MG63 (cell line): ENCODE measurements at regions not wholly inside any gene's neighbourhood (a gene's known extent, or its start where the extent isn't known, plus 50 kb on each side); places are given as distances from the start of the nearest gene placed in this dataset.

Experiments used
- DNase-seq: peaks from one replicate; pipeline ENCODE4 v3.0.0-alpha.2; 2020
- H3K27me3 ChIP-seq: fragments of 250-450 bp; sonication (Bioruptor Pico); 2 replicates; pipeline ENCODE4 v1.5.1; 2020; ENCODE audit warnings: mild to moderate bottlenecking, moderate library complexity
- H3K36me3 ChIP-seq: fragments of 250-450 bp; sonication (Bioruptor Pico); 2 replicates; pipeline ENCODE4 v1.5.1; 2020; ENCODE audit warnings: mild to moderate bottlenecking, moderate library complexity
- H3K4me3 ChIP-seq: fragments of 250-450 bp; sonication (Bioruptor Pico); 2 replicates; pipeline ENCODE4 v1.5.1; 2020; ENCODE audit warnings: mild to moderate bottlenecking, moderate library complexity
- H3K9me3 ChIP-seq: fragments of 250-450 bp; sonication (Bioruptor Pico); 2 replicates; pipeline ENCODE4 v1.5.1; 2020; ENCODE audit warnings: mild to moderate bottlenecking, moderate library complexity

DNA sequence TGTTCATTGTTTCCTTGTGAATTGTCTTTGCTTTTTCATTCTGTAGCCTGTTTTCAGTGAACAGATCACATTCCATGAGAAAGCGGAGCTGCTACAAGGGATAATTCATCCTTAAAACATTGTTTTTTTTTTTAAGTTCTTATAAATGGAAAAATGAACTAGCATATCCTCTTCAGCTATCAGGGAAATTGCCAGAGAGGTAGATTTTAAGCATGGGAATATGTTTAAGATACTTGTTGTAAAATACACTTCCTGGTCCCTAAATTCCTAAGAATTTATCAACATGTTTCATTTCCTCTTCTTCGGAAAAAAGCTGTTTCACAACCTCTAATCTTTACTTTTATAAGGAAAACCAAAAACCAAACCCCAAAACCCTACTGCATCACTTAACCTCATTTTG is 238.0 kb downstream of the POSTN start:
- DNase-seq, result no peak
- Histone ChIP-seq H3K27me3 (no peaks in the 10 kb centered on the region), H3K4me3 (no peak overlapping the region), H3K9me3 (no peaks in the 10 kb centered on the region), H3K36me3 (no peaks in the 10 kb centered on the region)

DNA sequence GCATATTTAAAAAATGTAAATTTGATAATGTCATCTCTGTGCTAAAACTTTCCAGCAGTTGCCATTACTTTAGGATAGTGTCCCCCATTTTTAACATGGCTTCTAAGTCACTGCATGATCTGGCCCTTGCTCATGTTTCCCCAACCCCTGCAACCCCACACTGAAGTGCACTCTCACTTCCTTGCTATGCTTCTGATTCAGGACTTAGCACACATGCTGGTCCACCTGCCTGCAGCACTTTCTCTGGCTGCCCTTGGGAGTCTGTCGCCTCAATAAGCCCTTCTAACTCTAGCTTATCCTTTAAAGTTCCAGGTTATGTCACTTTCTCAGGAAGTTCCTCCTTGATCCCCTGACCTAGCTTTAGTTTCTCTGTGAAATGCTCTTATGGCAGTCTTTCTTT is 241.0 kb downstream of the POSTN start:
- no peak for DNase-seq
- no peaks in the 10 kb centered on the region for H3K36me3 ChIP-seq
- no peaks in the 10 kb centered on the region for H3K9me3 ChIP-seq
- H3K27me3 ChIP-seq, result no peaks in the 10 kb centered on the region
- no peak overlapping the region for H3K4me3 ChIP-seq

DNA sequence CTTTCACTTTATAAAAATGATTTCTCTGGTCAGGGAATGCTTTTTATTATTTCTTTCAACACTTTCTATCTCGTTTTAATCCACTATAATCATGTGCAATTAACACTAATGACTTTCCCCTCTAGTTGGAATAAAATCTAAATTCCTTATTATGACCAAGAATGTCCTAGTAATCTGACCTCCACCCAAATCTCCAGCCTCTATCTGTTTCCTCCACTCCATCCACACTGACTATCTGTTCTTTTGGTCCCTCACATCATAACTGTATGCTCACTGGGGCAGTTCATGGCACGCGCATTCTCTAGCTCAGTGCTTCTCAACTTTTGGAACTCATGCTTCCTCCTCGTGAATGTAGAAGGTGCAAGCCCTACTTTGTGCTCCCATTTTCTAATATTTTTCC is 244.7 kb downstream of the POSTN start:
- H3K9me3 ChIP-seq, result no peaks in the 10 kb centered on the region
- H3K27me3 ChIP-seq, result no peaks in the 10 kb centered on the region
- no peak overlapping the region for H3K4me3 ChIP-seq
- DNase-seq, result no peak
- H3K36me3 ChIP-seq, result no peaks in the 10 kb centered on the region

DNA sequence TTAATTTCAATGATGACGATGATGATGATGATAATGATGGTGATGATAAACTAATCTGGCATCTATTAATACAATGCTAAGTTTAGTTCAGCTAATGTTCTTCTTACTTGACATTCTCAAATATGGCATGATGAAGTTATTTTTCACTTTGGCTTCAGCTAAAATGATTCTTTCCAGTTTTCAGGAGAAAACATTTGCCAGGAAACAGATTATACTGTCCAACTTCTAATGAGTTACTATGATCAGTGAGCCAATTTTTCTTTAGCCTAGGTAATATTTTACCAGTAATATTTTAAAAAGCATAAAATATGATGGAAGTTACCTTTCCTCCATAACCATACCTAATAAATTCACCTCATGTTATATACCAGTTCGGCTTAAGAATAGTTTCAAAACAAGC is 245.7 kb upstream of the CSNK1A1L start:
- DNase-seq, result no peak
- peaks cover 6% of the 10 kb centered on the region; the same call in 1 of the 2 replicates for H3K9me3 ChIP-seq
- no peaks in the 10 kb centered on the region for H3K36me3 ChIP-seq
- no peak overlapping the region for H3K4me3 ChIP-seq
- H3K27me3 ChIP-seq, result no peaks in the 10 kb centered on the region

DNA sequence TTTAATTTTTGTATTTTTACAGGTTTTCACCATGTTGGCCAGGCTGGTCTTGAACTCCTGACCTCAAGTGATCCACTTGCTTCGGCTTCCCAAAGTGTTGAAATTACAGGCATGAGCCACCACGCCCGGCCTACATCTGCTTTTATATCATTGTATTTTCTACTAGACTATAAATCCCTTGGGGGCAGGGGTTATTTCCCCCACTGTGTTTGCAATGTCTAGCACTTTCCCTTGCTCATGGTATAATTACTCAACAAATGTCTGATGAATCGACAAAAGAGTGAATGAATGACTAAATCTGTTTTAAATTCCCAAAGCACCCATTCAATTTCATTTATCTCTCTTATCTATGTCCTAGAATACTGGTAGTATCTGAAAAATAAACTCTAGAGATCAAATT is 244.5 kb upstream of the CSNK1A1L start:
- no peak for DNase-seq
- H3K36me3 ChIP-seq, result no peaks in the 10 kb centered on the region
- no peak overlapping the region for H3K4me3 ChIP-seq
- peaks cover 6% of the 10 kb centered on the region; the same call in 1 of the 2 replicates for H3K9me3 ChIP-seq
- H3K27me3 ChIP-seq, result no peaks in the 10 kb centered on the region

DNA sequence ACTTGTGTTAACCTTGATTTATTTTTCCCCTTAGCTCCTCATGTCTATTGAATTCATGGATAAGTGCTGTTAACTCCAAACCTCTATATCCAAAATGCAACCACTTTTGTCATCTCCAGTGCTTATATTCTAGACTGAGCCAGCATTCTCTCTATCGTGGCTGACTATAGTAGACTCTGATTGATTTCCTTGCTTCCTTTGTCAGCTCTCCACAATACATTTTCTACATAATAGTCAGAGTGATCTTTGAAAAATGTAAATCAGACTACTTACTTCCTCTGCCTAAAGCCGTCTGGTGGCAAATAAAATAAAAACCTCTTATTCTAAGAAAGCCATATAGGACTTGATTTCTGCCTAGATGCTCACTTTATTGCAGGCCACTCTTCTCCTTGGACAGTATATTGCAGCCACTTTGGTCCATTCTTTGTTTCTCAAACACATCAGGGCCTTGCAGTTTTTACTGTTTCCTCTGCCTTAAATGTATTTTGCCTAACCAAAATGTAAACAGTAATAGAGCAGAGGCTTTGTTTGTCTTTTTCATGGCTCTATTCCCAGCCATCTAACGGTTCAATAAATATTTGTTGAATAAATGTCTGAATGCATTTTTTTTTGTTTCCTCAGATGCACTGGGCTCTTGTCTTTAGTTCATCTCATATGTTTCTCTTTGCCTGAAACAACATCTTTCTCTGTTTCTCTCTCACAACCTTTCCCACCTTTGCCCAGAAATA is 243.6 kb upstream of the CSNK1A1L start:
- peaks cover 6% of the 10 kb centered on the region; the same call in 1 of the 2 replicates for H3K9me3 ChIP-seq
- no peak overlapping the region for H3K4me3 ChIP-seq
- no peaks in the 10 kb centered on the region for H3K27me3 ChIP-seq
- H3K36me3 ChIP-seq, result no peaks in the 10 kb centered on the region
- no peak for DNase-seq

DNA sequence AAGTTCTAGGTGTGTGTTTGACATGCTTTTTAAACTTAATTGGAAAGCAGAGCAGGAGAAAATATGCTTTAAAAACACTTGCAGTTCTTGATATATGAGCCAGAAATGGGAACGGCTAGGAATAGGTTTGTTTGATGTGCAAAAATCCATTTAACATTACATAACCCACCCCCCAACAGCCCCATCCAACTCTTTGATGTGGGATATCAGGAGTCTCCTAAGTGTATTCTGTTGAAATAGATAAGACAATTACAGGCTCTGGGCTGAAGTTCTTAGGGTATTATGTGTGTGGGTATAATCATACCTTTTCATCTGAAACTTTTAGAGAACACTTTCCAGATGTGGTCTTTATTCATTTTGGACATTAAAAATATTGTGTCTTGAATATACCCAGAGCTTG is 240.4 kb upstream of the CSNK1A1L start:
- DNase-seq, result no peak

DNA sequence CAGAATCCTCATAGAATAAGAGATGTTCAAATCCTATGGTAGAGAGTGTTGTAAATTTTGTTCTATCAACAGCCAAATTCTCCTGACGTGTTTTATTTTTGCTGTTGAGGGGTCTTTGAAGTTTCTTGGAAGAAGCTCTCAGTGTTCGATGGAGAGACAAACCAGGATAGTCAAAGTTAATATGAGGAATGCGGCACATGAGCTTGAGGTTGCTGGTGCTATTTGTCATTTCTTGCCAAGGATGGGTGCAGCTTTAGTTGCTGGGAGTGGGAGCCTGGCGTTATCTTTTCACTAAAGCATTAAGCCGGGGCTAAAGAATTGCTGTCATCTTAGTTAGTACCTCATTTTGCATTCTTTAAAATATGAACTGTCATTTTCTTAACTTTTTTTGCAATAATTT is 239.9 kb upstream of the CSNK1A1L start:
- peaks cover 6% of the 10 kb centered on the region; the same call in 1 of the 2 replicates for H3K9me3 ChIP-seq
- no peaks in the 10 kb centered on the region for H3K36me3 ChIP-seq
- DNase-seq, result no peak
- H3K27me3 ChIP-seq, result no peaks in the 10 kb centered on the region
- no peak overlapping the region for H3K4me3 ChIP-seq

More for the DNA sequence above, 240.4 kb upstream of the CSNK1A1L start:
- Histone ChIP-seq H3K4me3 (no peak overlapping the region), H3K36me3 (no peaks in the 10 kb centered on the region), H3K27me3 (no peaks in the 10 kb centered on the region), H3K9me3 (peaks cover 6% of the 10 kb centered on the region; the same call in 1 of the 2 replicates)

DNA sequence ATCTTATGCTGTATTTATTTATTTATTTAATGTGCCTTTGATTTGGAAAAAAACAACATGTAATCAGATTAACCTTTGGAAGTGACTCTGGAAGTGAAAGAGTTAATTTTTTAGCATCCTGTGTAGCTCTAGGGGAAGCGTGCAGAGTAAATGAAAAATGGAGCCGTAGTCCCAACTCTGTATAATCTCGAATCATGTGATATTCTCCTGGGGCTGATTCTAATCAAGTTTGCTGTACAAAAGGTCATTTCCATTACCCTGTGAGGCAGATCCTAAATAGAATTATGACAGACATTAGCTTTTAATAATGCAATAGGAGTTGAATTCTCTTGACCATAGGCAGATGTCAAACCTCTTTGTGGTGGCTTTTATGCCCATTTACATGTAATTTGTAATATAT is 238.6 kb upstream of the CSNK1A1L start:
- H3K9me3 ChIP-seq, result peaks cover 6% of the 10 kb centered on the region; the same call in 1 of the 2 replicates
- DNase-seq, result no peak
- no peaks in the 10 kb centered on the region for H3K27me3 ChIP-seq
- H3K36me3 ChIP-seq, result no peaks in the 10 kb centered on the region
- H3K4me3 ChIP-seq, result no peak overlapping the region

DNA sequence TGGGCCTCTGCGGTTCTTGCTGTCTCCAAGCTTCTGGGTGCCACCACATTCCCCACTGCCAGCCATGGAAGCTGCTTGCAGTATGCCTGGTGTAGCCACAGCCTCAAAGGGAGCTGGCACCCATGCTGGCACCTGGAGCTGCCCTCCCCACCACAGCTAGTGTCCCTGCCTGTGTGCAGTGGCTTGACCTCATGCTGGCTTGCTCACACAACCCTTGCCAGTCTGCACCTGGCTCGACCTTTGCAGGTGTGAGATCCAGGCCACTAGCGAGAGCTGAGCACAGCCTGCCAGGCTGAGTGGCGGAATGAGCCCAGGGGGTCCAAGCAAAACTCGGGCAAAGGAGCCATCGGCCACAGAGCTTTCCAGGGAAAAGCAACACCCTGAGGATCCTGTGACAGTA is 236.7 kb upstream of the CSNK1A1L start:
- no peaks in the 10 kb centered on the region for H3K36me3 ChIP-seq
- no peaks in the 10 kb centered on the region for H3K27me3 ChIP-seq
- no peaks in the 10 kb centered on the region for H3K9me3 ChIP-seq
- H3K4me3 ChIP-seq, result no peak overlapping the region
- DNase-seq, result no peak

DNA sequence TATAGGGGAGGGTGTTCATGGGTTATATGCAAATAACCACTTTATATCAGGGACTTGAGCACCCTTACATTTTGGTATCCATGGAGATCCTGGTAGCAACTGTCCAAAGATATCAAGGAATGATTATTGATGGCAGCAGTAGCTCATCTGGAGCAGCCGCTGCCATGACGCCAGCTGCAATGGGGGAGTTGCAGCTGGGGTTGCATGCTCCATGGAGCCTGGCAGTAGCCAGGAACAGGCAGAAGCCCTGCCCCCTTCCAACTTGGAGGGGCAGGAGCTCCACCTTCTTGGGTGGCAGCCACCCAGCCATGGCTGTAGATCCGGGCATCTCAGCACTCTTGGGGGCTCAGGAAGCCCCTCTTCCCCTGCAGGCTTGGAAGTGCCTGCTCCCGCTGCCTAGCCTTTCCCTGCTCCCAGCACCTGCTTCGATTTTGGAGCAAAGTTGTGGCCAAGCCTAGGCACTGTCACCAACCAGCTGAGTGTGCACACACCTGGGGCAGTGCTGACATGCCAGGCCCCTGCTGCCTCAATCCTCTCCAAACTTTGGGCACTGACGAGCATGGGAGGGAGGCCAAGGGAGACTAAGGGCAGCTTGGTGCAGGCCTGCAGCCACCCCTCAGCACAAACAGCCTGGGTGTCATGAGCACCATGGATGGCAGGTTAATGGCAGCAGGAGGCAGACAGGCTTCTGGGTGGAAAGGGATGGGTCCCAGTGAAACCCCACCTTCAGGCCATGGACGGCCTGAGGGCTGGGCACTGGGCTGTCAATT is 235.6 kb upstream of the CSNK1A1L start:
- H3K4me3 ChIP-seq, result no peak overlapping the region
- no peak for DNase-seq
- H3K9me3 ChIP-seq, result no peaks in the 10 kb centered on the region
- no peaks in the 10 kb centered on the region for H3K36me3 ChIP-seq
- H3K27me3 ChIP-seq, result no peaks in the 10 kb centered on the region

DNA sequence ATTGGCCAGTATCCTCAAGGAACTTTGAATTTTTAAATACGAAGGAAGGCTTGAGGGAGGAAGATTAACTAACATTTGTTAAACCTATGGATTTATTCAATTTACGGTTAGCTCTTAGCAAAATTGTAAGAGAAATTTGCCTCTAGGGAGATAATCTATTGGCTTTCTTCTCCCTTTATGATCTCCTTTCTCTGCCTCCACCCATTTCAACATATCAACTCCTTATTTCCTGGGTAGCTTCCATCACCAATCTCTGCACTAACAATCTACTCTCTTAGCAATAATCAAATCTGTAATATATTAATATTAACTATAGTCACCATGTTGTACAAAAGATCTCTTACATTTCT is 233.9 kb upstream of the CSNK1A1L start:
- no peaks in the 10 kb centered on the region for H3K27me3 ChIP-seq
- no peak for DNase-seq
- H3K36me3 ChIP-seq, result no peaks in the 10 kb centered on the region
- H3K4me3 ChIP-seq, result no peak overlapping the region
- no peaks in the 10 kb centered on the region for H3K9me3 ChIP-seq

DNA sequence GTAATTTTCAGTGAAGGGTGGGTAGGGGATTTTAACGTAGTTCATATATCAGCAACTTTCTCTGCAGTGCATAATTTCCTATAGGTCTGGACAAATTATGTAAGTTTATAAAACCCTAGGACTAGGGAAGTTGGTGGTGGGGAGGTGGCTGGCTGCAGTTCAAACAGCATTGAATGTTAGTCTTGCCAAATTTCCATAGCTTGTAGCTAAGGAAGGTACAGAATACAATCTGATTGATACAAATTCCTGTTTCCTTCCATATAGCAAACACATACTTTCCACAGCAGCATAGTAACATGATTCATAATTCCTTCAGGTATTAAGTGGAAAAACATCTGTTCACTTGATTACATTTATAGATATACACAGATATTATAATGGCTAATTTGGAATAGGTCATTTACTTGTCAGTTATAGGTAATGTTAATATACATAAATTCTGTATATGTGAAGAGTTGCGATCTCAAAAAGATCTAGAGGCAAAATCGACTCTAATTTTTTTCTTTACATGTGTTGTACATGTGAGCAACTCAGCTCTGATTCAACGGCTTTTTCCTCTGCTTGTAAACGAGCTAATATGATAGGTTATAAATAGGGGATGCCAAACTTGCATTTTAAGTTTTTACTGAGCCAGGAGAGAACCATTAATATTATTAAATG is 233.4 kb upstream of the CSNK1A1L start:
- no peaks in the 10 kb centered on the region for H3K27me3 ChIP-seq
- no peak overlapping the region for H3K4me3 ChIP-seq
- no peaks in the 10 kb centered on the region for H3K36me3 ChIP-seq
- no peaks in the 10 kb centered on the region for H3K9me3 ChIP-seq
- no peak for DNase-seq

DNA sequence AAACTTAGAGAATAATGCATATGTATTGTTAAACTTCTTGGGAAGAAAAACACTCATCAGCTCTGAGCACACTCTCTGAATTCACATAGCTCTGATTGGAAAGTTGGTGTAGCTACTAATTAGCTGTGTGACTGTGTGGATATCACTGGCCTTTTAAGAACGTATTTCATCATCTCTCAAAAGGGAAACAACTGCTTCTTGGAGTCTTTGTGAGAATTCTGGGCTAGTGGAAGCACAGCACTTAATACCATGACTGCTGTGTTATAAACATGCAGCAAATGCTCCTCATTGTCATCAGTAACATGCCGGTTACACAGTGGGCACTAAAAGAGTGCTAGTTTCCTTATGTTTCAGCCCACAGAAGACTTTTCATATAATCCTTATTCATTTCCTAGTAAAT is 220.9 kb upstream of the CSNK1A1L start:
- no peak for DNase-seq
- H3K9me3 ChIP-seq, result no peaks in the 10 kb centered on the region
- no peak overlapping the region for H3K4me3 ChIP-seq
- no peaks in the 10 kb centered on the region for H3K27me3 ChIP-seq
- H3K36me3 ChIP-seq, result no peaks in the 10 kb centered on the region

DNA sequence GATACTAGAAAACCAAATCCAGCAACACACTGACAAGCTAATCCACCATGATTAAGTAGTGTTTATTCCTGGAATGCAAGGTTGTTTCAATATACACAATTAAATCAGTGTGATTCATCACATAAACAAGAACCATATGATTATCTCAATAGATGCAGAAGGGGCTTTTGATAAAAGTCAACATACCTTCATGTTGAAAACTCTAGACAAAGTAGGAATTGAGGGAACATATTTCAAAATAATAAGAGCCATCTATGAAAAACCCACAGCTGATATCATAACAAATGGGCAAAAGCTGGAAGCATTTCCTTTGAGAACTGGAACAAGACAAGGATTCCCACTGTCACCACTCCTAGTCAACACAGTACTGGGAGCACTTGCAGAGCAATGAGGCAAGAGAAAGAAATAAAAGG is 213.6 kb upstream of the CSNK1A1L start:
- H3K27me3 ChIP-seq, result no peaks in the 10 kb centered on the region
- no peak for DNase-seq
- H3K9me3 ChIP-seq, result peaks cover 12% of the 10 kb centered on the region
- no peak overlapping the region for H3K4me3 ChIP-seq
- H3K36me3 ChIP-seq, result no peaks in the 10 kb centered on the region; the same call in 1 of the 2 replicates

DNA sequence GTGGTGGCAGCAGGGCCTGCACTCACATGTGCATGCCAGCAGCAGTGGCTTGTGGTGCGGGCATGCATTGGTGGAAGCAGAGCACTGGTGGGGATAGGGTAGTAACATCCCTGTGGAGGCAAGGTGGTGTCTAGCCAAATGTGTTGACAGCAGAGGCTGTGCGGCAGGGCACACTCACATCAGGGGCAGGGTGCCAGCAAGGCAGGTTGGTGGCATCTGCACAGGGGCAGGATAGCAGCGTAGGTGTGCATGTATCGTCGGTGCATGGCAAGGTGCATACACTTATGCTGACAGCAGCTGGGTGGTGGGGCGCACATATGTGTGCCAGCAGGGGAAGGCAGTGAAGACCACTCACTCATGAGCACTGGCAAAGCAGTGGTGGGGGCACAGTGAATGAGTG is 211.5 kb upstream of the CSNK1A1L start:
- Histone ChIP-seq H3K4me3 (no peak overlapping the region), H3K36me3 (no peaks in the 10 kb centered on the region; the same call in 1 of the 2 replicates), H3K9me3 (peaks cover 19% of the 10 kb centered on the region), H3K27me3 (no peaks in the 10 kb centered on the region)
- no peak for DNase-seq

DNA sequence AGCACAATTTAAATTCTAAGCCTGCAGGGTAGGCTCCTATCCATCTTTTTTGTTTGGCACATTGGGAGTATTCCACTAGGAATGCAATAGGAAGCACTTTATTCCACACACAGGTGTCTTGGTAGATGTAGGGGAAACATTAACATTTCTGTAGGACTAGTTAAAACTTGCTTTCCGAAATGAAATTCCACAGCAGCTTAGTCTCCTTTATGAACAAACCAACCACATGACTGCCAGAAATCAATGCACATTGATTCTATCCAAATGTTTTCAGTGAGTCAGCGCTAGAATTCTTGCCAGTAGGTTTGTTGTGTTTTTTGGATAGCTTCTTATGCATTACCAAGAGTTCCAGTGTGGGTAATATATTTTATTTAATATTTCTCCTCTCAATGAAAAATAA is 207.9 kb upstream of the CSNK1A1L start:
- DNase-seq, result peak; percentile 34

More for the DNA sequence above, 207.9 kb upstream of the CSNK1A1L start:
- no peak overlapping the region for H3K4me3 ChIP-seq
- no peaks in the 10 kb centered on the region for H3K27me3 ChIP-seq
- H3K9me3 ChIP-seq, result peaks cover 25% of the 10 kb centered on the region
- H3K36me3 ChIP-seq, result no peaks in the 10 kb centered on the region; the same call in 1 of the 2 replicates
